Gastroesophageal sphincter (tissue), 3 donors: ENCODE measurements at regions not wholly inside any gene's neighbourhood (a gene's known extent, or its start where the extent isn't known, plus 50 kb on each side); places are given as distances from the start of the nearest gene placed in this dataset.

ENCODE experiments used
- POLR2A ChIP-seq, 2 donors: fragments of 450-650 bp; IDR thresholded peaks; one replicate each; pipeline ENCODE4 v1.6.1; 2017; ENCODE audit warnings: antibody characterized with exemption in 2 of 2, mild to moderate bottlenecking in 2 of 2, moderate library complexity in 1 of 2
- TF ChIP-seq, protein P1 (sequence below), 4 experiments: fragments of 200-600 bp in 2 of 4; fragments of 450-650 bp in 2 of 4; sonication (generic) in 1 of 4; IDR thresholded peaks; one replicate each; pipeline ENCODE4 v1.5.1; 2017 to 2019; ENCODE audit warnings: antibody characterized with exemption in 4 of 4, mild to moderate bottlenecking in 2 of 4, moderate library complexity in 2 of 4

GRCh38 chr15:29589975-29590374 is 232.3 kb downstream of the TJP1 start:
- TF ChIP-seq, protein P1, sequence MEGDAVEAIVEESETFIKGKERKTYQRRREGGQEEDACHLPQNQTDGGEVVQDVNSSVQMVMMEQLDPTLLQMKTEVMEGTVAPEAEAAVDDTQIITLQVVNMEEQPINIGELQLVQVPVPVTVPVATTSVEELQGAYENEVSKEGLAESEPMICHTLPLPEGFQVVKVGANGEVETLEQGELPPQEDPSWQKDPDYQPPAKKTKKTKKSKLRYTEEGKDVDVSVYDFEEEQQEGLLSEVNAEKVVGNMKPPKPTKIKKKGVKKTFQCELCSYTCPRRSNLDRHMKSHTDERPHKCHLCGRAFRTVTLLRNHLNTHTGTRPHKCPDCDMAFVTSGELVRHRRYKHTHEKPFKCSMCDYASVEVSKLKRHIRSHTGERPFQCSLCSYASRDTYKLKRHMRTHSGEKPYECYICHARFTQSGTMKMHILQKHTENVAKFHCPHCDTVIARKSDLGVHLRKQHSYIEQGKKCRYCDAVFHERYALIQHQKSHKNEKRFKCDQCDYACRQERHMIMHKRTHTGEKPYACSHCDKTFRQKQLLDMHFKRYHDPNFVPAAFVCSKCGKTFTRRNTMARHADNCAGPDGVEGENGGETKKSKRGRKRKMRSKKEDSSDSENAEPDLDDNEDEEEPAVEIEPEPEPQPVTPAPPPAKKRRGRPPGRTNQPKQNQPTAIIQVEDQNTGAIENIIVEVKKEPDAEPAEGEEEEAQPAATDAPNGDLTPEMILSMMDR (IDR thresholded peaks at IDR 0.05), result no peak
- no peak for TF ChIP-seq POLR2A (IDR thresholded peaks at IDR 0.05)
